GM21423 (cell line): ENCODE measurements at regions not wholly inside any gene's neighbourhood (a gene's known extent, or its start where the extent isn't known, plus 50 kb on each side); places are given as distances from the start of the nearest gene placed in this dataset.
"Not testable (repeated sequence)": the region's sequence is repeated elsewhere in the genome, so short reads cannot be mapped to it uniquely, and the experiment has no call there.

ENCODE experiments used
- ATAC-seq: cut with Tn5 transposase; IDR thresholded peaks from one replicate; pipeline ENCODE4 v1.9.1; 2021; ENCODE audit warnings: mild to moderate bottlenecking, moderate library complexity; ENCODE audit not compliant: unreplicated experiment

DNA sequence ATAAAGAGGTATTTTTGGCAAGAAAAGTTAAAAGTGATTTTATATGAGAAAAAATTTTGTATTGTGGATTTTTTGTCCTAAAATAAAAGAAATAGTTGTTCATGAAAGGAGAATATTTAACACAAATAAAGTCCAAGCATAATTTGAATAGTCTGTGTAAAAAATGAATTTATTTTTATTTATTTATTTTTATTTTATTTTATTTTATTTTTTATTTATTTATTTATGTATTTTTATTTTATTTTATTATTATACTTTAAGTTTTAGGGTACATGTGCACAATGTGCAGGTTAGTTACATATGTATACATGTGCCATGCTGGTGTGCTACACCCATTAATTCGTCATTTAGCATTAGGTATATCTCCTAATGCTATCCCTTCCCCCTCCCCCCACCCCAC, 948.9 kb upstream of the ADGRB3 start:
- not testable (repeated sequence) for ATAC-seq

DNA sequence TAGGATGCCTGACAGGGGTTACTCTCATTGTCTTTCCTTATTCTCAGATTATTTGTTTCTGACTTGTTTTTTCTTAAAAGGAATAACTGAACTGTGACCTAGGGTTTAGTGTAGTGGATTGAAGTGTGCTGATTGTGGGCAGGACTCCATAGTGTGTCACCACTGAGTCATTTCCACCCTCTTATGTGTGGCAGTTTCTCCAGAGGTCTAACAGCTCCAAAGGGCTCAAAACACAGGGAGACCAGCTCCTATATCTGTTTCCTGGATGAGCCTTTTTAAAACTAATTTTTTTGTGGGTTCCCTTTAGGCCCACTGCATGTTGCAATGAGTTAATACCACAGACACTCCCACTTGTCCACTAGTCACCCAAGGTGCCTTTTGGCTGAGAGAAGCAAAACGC, 951.1 kb upstream of the ADGRB3 start:
- ATAC-seq = no peak

DNA sequence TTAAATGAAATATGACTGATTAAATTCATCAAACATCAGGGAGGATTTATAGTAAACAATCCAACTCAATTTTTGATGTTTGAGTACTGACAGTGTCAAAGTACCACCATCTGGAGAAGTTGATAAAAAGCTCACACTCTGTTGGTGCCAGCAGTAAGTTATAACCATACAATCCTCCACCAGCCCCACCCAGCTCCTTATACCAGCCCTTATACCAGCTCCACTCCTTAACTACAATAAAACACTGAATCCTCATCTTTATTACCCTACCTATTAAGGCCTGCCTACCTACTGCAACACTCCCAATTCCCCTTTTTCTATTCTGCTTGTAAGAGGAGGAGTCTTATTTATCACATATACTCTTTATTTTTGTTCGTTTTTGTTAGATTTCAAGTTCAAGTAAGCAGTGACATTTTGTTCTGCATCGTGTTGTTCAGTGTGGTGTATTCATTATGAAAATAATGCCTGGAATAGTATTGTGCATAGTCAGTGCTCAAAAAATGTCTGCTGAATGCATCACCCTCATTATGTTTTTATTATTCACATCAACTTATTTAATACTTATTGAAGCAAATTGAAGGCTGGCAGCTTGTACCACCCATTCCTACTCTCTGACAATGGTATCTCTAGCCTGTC, 954.7 kb upstream of the ADGRB3 start:
- ATAC-seq = no peak

DNA sequence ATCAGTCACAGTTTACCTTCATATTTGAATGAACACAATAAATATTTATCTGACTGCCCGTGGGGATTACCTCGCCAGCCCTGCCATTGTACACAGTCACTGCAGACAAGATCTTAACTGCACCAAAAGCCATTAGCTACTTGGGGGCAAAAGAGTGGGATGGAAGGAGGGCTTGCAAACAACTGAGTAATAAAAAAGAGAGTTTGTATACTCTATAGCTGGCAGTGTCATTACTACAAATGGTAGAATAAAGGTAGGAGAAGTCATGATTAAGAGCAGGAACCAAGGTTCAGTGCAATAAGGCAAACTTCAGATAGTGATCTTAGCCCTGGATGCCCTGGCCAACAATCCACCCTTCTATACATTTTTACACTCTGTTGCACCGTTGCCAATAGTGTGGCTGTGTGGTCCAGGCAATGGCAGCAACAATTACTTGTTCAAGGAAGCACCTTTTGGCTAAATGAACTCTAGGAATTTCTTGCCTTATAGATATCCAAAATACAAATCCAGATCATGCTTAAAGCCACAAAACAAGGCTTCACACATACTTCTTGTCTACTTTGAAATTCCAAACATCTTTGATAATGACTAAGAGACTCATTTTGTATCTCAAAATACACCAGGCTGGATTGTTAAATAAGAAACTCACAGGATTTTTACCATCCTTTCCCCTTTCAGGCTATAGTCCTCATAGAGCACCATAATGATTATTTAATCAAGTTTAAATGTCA, 955.4 kb upstream of the ADGRB3 start:
- no peak for ATAC-seq

DNA sequence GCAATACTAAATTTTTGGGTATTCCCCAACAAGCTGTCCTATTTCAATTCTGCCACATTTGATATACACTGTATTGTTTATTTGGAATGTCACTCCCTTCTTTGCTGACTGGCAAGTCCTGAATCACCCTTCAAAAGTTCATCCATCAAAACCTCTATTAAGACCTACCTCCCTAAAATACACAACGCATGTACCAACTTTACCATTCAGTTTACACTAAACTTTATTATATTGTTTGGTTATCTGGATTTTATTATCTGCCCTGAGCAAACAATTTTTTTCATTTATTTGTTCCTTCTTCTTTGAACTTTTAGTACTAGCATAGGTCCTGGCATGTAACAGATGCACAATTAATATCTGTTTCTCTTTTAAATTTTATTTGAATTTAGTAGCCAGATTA, 958.2 kb upstream of the ADGRB3 start:
- ATAC-seq = no peak

DNA sequence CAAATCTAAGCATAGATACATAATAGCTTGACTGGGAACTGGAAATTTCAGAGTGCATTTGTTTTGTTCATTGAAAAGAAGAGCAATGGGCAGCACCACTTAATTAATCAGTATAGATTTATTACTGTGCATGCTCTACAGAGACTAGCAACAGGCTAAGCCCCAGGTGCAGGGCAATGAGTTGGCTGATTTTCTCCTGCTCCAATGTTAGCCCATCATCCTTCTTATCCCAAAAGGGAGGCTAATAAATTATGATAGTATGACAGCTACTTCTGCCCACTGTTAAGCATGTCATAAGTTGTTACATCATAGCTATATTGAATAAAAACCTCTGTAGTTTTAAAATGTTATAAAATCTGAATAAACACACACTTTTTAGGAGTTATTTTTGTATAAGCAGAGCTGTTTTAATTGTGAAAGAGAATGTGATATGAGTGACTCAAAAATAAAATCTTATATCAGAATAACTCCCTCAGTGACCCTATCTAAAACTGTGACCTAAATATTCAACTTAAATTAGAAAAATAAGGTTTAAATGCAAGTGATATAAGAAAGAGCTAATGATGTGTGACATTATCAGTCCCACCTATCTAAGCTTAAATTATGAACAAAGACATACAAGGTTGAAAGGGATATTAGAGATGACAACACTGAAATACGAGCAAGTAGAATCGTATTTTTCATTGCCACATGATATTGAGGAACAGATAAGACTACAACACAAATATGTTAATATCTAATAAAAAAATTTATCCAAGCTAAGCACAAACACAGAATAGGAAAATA, 967.3 kb upstream of the ADGRB3 start:
- no peak for ATAC-seq

DNA sequence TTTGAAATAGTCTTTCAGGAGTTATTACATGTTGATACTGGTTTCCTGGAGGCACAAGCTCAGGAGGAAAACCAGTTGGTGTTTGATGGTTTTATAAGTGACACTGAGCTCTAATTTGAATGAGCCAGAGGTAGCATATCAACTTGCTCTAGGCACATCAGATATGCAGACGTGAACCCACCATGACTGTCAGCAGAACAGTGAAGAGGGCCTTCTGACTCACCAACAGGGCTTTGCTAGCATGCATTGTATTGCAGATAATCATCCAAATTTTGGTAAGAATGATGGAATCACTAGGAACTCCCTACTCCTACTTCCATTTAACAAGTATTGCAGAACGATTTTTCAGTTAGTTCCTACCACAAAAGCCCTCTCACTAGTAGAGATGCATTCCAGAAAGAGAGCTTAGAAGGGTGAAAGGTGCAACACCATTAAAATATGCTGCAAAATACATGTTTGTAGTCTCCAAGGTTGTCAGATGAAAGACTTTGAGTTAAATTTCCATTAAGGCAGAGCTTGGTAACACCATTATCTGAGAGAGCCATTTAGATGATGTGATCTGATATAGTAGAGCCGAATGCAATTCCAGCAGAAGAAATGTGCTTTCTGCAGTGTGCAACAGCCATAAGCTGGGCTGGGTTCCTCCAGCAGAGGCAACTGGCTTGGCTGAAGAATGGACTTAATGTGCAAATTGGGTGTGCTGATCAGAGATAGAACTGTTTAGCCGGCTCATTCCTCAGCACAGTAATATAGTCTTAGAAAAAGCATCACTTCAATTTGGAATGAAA, 968.7 kb upstream of the ADGRB3 start:
- no peak for ATAC-seq

DNA sequence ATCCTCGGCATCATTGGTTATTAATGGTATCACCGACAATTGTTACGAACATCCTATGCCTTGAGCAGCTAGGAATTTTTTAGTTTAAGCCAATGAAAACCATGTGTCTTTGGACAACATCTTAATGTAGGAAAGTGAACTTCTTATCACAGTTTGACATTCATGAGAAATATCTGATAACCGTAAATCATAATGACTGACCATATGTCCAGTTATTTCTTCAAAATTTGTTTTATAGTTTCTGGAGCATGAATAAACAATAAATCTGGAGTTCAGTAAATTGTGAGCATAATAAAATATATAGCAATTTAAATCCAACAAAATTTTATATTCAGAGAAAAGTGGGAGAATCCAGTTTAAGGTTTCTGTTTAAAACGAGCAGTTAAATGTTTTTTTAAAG, 970.1 kb upstream of the ADGRB3 start:
- no peak for ATAC-seq

DNA sequence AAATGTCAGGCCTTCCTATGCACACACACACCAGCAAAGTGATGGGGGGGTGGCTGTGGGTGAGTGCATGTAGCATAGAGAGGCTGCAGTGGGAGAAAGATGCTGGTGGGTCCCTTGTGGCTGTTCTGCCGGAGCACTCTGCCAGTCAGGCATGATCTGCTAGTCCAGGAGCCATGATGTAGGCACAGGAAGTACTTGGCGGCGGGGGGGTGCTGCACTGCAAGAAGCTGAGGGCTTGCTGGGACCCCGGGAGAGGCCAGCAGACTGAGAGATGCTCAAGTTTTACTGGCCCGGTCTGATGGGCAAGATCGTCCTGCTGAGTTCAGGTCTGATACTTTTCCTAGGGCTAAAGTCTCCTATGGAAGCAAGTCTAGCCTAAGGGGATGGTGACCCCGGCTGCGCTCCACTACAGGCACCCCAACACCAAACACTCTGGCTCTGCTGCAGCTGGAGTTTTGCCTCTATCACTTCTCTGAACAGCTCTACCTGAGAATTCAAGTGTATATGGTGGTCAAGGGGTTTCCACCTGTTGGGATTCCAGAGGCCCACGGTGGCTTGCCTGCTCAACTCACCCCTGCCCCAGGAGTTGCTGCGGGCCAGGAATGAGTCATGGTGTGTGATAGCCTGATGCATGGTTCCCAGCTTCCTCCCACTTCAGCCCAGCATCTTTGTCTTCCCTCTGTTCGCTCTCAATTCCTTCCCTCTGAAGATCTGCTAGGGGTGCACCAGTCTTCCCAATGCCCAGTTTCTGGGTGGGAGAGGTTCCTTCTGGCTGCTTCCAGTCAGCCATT, 971.8 kb upstream of the ADGRB3 start:
- ATAC-seq = no peak

DNA sequence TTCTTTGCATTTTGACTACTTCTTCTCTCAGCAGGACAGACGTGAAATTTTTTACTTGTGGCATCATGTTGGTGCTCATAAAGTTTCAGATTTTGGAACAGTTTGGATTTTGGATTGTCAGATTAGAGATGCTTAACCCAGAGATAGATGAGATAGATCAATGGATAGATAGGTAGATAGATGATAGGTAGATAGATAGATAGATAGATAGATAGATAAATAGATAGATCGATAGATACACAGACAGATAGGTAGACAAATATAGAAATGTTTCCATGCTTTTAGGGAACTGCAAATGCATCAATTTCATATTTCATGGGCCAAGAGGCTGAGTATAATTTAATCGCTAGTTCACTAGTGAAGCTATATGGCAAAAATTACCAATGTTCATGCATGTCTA, 981.5 kb upstream of the ADGRB3 start:
- ATAC-seq = no peak

DNA sequence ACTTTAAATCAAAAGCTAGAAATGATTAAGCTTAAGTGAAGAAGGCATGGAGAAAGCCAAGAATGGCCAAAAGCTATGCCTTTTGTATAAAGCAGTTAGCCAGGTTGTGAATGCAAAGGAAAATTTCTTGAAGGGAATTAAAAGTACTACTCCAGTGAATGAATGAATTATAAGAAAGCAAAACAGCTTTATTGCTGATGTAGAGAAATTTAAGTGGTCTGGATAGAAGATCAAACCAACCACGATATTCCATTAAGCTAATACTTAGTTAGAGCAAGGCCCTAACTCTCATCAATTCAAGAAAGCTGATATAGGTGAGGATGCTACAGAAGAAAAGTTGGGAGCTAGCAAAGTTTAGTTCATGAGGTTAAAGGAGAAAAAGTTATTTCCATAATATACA, 988.5 kb upstream of the ADGRB3 start:
- ATAC-seq = no peak

DNA sequence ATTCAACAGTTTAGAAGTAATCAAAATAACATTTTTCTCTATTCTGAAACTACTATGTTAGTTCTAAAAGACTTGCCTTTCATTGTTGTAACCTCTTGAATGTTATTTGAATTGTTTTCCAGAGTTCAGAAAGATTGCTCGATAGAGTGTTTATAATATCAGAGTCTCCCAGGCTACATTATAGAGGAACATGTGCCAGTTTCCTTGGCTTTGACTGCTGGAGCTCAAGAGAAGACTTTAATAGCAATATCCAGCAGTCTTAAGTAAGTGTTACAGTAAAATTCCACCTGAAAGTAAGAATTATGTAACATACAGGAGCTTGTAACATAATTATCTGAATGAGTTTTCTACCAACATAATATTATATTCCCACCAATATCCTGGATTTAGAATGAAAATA, 991.8 kb upstream of the ADGRB3 start:
- no peak for ATAC-seq

DNA sequence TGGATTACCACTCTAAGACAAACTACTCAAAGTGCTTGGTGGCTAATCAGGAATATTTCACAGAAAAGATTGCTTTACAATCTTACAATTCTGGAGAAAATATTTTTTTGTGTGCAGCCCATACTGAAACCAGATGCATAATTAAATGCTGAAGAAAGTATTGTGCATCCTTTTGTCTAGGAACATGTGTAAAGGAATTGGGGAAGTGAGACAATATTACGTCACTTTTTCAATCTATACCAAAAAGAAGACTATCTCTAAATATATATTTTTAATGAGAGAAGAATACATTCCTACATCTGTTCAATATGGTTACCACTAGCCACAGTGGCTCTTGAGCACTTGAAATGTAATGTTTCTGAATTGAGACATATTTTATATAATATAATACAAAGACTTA, 992.5 kb upstream of the ADGRB3 start:
- no peak for ATAC-seq

DNA sequence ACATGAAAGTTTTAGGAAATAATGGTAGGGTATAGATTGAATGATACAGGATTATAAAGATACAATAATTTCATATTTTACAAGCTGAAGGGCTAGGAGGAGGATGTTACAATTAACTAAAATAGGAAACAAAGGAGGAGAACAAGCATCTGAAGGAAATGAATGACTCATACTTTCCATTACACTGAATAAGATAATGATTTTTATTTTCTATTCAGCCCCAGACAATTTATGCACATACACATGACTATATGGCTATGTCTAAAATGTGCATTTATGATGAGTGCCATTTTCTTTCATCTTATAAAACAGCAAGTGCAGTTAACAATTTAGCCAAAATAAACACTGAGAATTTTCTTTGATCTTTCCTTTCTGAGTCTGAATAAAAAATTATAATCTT, 994.6 kb upstream of the ADGRB3 start:
- ATAC-seq = no peak

DNA sequence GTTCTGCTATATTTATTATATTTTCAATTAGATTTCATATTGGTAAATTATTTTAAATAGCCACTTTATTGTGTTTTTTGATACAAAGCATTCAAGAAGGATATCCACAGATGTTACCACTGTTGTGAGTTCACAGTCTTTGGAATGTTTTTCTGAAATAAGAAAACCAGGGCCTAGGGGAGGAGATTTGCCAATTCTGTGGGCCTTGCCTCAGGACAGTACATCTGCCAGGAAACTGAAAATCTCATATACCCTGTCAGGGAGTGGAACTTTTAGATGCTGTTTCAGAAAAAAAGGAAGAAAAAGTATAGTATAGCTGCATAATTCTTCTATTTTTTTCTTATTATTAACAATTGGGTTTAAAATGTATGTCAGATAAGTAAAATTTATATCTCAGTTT, 995.9 kb upstream of the ADGRB3 start:
- ATAC-seq = no peak

DNA sequence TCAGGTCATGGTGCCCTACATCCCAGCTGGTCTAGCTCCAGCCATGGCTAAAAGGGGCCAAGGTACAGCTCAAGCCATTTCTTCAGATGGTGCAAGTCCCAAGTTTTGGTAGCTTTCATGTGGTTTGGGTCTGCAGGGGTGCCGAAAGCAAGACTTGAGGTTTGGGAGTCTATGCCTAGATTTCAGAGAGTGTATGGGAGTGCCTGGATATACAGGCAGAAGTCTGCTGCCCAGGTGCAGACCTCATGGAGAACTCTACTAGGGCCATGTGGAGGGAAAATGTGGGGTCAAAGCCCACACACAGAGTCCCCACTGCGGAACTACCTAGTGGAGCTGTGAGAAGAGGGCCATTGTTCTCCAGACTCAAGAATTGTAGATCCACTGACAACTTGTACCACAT, 1000.9 kb upstream of the ADGRB3 start:
- ATAC-seq = no peak

DNA sequence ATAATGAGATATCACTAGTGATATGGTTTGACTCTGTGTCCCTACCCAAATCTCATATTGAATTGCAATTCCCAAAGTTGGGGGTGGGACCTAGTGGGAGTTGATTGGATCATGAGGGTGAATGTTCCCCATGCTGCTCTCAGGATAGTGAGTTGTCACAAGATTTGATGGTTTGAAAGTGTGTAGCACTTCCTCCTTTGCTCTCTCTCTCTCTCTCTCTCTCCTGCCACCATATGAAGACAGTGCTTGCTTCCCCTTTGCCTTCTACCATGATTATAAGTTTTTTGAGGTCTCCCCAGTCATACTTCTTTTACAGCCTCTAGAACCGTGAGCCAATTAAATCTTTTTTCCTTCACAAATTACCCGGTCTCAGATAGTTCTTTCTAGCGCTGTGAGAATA, 1002.0 kb upstream of the ADGRB3 start:
- no peak for ATAC-seq

DNA sequence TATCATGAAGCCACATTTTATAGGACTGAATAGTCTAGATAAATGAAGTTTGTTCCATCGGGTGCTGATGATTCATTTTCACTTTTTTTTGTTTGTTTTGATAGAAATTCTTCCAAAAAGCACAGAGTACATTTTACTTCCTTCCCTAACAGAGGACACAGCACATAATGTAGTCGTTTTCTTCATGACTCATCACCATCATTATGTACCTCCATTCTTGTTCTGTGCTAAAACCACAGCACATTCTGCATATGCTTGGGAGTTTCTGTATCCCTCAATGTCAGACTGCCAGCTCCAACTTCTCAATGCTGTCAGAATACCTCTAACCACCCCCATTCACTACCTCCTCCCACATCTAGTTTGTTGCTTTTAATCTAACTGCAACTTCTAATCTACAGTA, 1004.9 kb upstream of the ADGRB3 start:
- no peak for ATAC-seq

DNA sequence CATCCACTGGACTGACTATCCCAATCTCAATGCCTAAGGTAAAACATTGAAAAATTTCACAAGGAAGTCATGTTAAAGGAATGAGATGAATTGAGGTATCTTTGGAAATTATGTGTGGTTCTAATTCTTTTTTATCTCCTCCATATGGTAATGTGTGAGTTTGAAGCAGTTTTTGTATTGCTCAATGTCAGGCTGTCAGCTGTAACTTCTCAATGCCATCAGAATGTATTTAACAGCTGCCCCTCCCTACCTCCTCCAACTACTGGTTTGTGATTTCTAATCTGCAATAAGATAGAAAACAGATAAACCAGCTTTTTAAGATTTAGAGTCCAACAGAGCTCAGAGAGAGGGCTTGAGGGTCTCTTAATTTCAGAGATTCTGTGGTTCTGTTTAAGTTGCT, 1005.8 kb upstream of the ADGRB3 start:
- no peak for ATAC-seq

DNA sequence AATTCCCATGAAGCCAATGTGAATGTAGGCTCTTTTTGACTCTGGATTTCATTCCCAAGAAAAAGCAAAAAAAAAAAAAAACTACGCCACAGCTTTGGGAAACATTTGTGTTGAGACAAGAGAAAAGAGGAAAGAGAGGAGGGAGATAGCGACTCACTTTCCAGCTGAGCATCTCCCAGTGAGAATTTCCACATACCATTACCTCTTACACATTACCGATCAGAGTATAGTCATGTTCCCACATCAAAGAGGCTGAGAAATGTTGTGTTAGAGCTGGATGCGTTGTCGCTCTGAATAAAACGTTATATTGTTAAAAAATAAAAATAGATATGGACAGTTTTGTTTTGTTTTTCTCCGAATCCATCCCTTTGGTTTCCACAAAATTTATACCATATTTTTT, 1019.3 kb upstream of the ADGRB3 start:
- no peak for ATAC-seq
